Endothelial cell (in vitro differentiated cells): ENCODE measurements at regions not wholly inside any gene's neighbourhood (a gene's known extent, or its start where the extent isn't known, plus 50 kb on each side); places are given as distances from the start of the nearest gene placed in this dataset.

Source experiments
- DNase-seq: peaks from one replicate; pipeline ENCODE4 v3.0.0; 2021; ENCODE audit warnings: low spot score
- H3K27ac Mint-ChIP-seq: one replicate; pipeline ENCODE4 v1.8.0; 2021; ENCODE audit warnings: mixed read lengths, inconsistent platforms; ENCODE audit not compliant: unreplicated experiment
- H3K27me3 Mint-ChIP-seq: one replicate; pipeline ENCODE4 v1.8.0; 2021; ENCODE audit warnings: mild to moderate bottlenecking, moderate library complexity, mixed read lengths, inconsistent platforms; ENCODE audit not compliant: unreplicated experiment
- H3K36me3 Mint-ChIP-seq: one replicate; pipeline ENCODE4 v1.8.0; 2021; ENCODE audit warnings: mild to moderate bottlenecking, low read depth, mixed read lengths, inconsistent platforms; ENCODE audit not compliant: unreplicated experiment
- H3K4me1 Mint-ChIP-seq: one replicate; pipeline ENCODE4 v1.8.0; 2021; ENCODE audit warnings: mild to moderate bottlenecking, mixed read lengths, inconsistent platforms; ENCODE audit not compliant: unreplicated experiment
- H3K4me3 Mint-ChIP-seq: one replicate; pipeline ENCODE4 v1.8.0; 2021; ENCODE audit warnings: mild to moderate bottlenecking, mixed read lengths, inconsistent platforms; ENCODE audit not compliant: unreplicated experiment
- H3K9me3 Mint-ChIP-seq: one replicate; pipeline ENCODE4 v1.8.0; 2021; ENCODE audit warnings: mixed read lengths, inconsistent platforms; ENCODE audit not compliant: unreplicated experiment
- CTCF ChIP-seq: fragments of 200-600 bp; sonication (generic); IDR thresholded peaks from one replicate; pipeline ENCODE4 v1.5.0; 2021; ENCODE audit warnings: antibody characterized with exemption; ENCODE audit not compliant: unreplicated experiment

GRCh38 chr5:173789031-173789920 lies 98.9 kb upstream of the CPEB4 start:
- H3K27ac Mint-ChIP-seq = no peak overlapping the region
- H3K4me1 Mint-ChIP-seq = peaks cover 9% of the 10 kb centered on the region
- no peak for TF ChIP-seq CTCF
- no peaks in the 10 kb centered on the region for H3K36me3 Mint-ChIP-seq
- no peaks in the 10 kb centered on the region for H3K9me3 Mint-ChIP-seq
- peaks cover 3% of the 10 kb centered on the region for H3K27me3 Mint-ChIP-seq
- H3K4me3 Mint-ChIP-seq = no peak overlapping the region
- no peak for DNase-seq

GRCh38 chr5:173790177-173790719 lies 97.9 kb upstream of the CPEB4 start:
- no peak for TF ChIP-seq CTCF
- DNase-seq = no peak
- no peak overlapping the region for H3K27ac Mint-ChIP-seq
- H3K9me3 Mint-ChIP-seq = no peaks in the 10 kb centered on the region
- H3K27me3 Mint-ChIP-seq = peaks cover 2% of the 10 kb centered on the region
- peaks cover 9% of the 10 kb centered on the region for H3K4me1 Mint-ChIP-seq
- H3K36me3 Mint-ChIP-seq = no peaks in the 10 kb centered on the region
- H3K4me3 Mint-ChIP-seq = no peak overlapping the region

- no peak for TF ChIP-seq CTCF
- Mint-ChIP-seq H3K4me3 (no peak overlapping the region), H3K9me3 (no peaks in the 10 kb centered on the region), H3K27me3 (no peaks in the 10 kb centered on the region), H3K36me3 (no peaks in the 10 kb centered on the region), H3K27ac (no peak overlapping the region), H3K4me1 (peaks cover 9% of the 10 kb centered on the region)
- DNase-seq = no peak
Observed at GRCh38 chr5:173790836-173791546, 97.2 kb upstream of the CPEB4 start.

- H3K4me3 Mint-ChIP-seq = no peak overlapping the region
- H3K27me3 Mint-ChIP-seq = no peaks in the 10 kb centered on the region
- H3K36me3 Mint-ChIP-seq = no peaks in the 10 kb centered on the region
- H3K27ac Mint-ChIP-seq = no peak overlapping the region
- DNase-seq = no peak
- H3K9me3 Mint-ChIP-seq = no peaks in the 10 kb centered on the region
- TF ChIP-seq CTCF = no peak
- H3K4me1 Mint-ChIP-seq = peaks cover 2% of the 10 kb centered on the region
Observed at GRCh38 chr5:173791878-173792277, 96.3 kb upstream of the CPEB4 start.
